AG09309 (cell line): ENCODE measurements at regions not wholly inside any gene's neighbourhood (a gene's known extent, or its start where the extent isn't known, plus 50 kb on each side); places are given as distances from the start of the nearest gene placed in this dataset.

Experiments
- DNase-seq: peaks from one replicate; pipeline ENCODE4 v3.0.0-alpha.2; 2010; ENCODE audit warnings: low read depth
- H3K4me3 ChIP-seq: 2 replicates; pipeline ENCODE4 v1.5.1; 2011; ENCODE audit warnings: mild to moderate bottlenecking, low read depth, low read length, moderate library complexity; ENCODE audit not compliant: control insufficient read depth
- TF ChIP-seq, protein P1 (sequence below): IDR thresholded peaks from 2 replicates; pipeline ENCODE4 v1.5.1; 2011; ENCODE audit warnings: mild to moderate bottlenecking, low read depth, low read length, inconsistent platforms; ENCODE audit not compliant: insufficient read depth, control insufficient read depth; ENCODE audit errors: missing control alignments

DNA sequence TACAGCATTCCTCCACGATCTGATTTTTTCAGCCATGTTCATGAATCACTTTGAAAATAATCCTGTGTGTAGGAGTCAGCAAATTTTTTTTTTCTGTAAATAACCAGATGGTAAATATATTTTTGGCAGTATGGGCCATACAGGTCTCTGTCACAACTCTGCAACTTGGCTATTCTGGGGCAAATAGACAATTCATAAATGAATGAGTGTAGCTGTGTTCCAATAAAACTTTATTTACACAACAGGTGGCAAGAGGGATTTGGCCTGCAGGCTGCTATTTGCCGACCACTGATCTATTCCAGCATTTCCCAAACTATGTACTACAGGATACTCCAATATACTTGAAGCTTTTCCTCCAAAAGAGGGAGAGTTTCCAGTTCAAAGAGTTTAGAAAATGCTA is 78.7 kb upstream of the SVIL start:
- DNase-seq: no peak
- no peak overlapping the region for H3K4me3 ChIP-seq
- TF ChIP-seq, protein P1, sequence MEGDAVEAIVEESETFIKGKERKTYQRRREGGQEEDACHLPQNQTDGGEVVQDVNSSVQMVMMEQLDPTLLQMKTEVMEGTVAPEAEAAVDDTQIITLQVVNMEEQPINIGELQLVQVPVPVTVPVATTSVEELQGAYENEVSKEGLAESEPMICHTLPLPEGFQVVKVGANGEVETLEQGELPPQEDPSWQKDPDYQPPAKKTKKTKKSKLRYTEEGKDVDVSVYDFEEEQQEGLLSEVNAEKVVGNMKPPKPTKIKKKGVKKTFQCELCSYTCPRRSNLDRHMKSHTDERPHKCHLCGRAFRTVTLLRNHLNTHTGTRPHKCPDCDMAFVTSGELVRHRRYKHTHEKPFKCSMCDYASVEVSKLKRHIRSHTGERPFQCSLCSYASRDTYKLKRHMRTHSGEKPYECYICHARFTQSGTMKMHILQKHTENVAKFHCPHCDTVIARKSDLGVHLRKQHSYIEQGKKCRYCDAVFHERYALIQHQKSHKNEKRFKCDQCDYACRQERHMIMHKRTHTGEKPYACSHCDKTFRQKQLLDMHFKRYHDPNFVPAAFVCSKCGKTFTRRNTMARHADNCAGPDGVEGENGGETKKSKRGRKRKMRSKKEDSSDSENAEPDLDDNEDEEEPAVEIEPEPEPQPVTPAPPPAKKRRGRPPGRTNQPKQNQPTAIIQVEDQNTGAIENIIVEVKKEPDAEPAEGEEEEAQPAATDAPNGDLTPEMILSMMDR: no peak

DNA sequence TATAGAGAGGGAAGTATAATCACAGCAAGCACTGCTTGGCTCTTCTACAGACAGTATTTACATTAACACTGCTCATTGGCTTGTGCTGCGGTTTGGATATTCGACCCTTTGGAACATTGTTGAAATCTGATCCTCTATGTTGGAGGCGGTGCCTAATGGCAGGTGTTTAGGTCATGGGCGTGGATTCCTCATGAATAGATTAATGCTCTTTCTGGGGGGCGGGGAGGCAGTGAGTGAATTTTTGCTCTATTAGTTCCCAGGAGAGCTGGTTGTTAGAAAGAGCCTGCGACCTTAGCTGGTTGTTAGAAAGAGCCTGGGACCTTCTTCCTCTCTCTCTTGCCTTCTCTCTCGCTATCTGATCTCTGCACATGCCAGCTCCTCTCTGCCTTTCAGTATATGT is 77.3 kb upstream of the SVIL start:
- TF ChIP-seq, protein P1: no peak
- no peak overlapping the region for H3K4me3 ChIP-seq
- DNase-seq: no peak

DNA sequence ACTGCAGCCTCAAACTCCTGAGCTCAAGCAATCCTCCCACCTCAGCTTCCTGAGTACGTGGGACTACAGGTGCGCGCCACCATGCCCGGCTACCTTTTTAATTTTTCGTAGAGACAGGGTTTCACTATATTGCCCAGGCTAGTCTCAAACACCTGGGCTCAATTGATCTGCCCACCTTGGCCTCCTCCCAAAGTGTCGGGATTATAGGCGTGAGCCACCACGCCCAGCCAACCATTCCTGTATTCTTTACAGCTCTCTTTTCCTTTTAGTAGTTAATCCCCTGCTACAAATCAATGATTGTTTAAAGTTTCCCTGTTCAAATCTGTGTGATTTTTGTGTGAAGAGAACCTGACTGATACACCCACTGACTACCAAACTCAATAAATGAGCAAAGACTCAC is 75.4 kb upstream of the SVIL start:
- DNase-seq: no peak
- TF ChIP-seq, protein P1: no peak
- no peak overlapping the region for H3K4me3 ChIP-seq

DNA sequence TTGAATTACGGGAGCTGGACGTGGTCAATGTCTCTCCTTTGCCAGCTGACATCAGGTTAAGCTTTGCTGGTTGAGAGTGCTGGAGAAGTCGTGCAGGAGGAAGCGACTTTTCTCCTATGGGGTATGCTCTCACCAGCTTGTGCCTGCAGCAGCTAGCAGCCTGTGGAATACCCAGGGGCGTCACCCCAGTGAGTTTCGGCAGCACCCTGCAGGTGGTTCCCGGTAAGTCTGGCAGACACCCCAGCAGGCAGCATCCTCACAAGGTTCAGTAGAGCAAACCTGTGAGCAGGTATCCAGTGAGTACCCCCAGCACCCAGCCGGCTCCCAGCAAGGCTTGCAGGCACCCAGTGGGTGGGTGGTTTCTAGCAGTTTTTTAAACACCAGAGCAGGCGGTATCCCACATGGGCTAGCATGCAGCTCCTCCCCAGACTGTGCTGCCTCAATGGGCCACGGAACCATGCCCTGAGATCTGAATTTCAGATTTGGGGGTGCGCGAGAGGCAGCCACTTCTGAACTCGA is 74.8 kb upstream of the SVIL start:
- TF ChIP-seq, protein P1: no peak
- no peak for DNase-seq
- no peak overlapping the region for H3K4me3 ChIP-seq

DNA sequence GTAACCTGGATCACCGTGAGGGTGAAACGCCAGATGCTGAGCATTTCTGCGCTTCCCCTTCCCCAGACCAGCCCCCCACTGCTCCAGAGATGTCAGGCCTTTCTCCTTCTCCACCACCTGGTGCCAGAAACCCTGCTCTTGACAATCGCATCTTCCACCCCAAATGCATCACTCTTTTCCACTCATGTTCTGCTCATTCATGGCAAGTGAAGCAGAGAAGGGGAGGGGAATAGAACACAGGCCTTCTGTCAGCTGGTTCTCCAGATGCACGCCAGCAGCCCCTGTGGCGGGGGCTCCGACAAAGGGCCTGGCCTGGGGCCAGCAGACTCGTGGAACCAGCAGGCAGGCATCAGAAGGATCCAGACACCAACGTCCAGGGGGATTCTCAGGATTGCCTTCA is 68.5 kb upstream of the SVIL start:
- TF ChIP-seq, protein P1: no peak
- no peak overlapping the region for H3K4me3 ChIP-seq
- no peak for DNase-seq

DNA sequence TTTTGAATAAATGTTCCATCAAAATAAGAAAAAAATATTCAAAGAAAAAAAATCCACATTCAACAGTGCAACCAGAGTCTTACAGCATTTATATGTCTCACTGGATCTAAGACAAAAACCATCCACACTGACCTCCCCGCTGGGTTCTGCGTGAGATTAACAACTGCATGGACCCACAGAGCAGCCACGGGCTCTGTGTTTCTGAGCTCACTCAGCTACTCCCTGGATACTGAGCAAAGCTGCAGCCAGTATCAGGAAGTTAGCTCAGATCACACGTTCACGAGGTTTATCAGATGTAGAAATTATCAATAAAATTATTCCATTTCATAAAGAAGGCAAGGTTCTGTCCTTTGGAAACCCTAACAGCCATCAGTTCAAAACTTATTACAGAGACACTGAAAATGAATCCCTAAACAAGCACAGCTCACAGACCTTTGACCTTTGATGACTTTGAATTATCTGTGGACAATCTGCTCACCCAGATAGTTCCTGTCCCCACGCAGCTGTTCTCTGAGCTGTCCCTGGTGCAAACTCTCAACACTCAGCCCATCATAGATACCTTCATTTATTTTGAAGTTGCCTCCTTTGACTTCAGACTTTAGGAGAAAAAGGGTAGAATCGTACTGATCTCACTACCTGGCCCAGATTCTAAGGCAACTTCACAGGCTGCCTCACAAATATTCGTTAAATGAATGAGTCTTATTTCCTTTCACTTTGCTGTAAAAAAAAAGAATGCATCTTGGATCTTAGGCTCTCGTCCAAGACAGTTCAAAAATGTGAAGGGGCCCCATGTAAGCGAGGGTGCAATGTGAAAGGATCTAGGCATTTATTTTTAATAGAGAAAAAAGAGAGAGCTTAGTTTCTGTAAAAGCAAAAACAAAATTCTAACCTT is 67.7 kb upstream of the SVIL start:
- TF ChIP-seq, protein P1: no peak
- H3K4me3 ChIP-seq: no peak overlapping the region

More for the DNA sequence above, 67.7 kb upstream of the SVIL start:
- no peak for DNase-seq
